ENCODE measurements at regions not wholly inside any gene's neighbourhood (a gene's known extent, or its start where the extent isn't known, plus 50 kb on each side); places are given as distances from the start of the nearest gene placed in this dataset.

- TF ChIP-seq, protein P1, sequence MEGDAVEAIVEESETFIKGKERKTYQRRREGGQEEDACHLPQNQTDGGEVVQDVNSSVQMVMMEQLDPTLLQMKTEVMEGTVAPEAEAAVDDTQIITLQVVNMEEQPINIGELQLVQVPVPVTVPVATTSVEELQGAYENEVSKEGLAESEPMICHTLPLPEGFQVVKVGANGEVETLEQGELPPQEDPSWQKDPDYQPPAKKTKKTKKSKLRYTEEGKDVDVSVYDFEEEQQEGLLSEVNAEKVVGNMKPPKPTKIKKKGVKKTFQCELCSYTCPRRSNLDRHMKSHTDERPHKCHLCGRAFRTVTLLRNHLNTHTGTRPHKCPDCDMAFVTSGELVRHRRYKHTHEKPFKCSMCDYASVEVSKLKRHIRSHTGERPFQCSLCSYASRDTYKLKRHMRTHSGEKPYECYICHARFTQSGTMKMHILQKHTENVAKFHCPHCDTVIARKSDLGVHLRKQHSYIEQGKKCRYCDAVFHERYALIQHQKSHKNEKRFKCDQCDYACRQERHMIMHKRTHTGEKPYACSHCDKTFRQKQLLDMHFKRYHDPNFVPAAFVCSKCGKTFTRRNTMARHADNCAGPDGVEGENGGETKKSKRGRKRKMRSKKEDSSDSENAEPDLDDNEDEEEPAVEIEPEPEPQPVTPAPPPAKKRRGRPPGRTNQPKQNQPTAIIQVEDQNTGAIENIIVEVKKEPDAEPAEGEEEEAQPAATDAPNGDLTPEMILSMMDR (IDR thresholded peaks at IDR 0.05 in 4 of 5, conservative IDR thresholded peaks at IDR 0.05 in 1 of 5) = no peak
- TF ChIP-seq POLR2A (IDR thresholded peaks at IDR 0.05) = no peak
These were observed 1871.6 kb upstream of the AGA start for GRCh38 chr4:179313823-179314222.

Measured in gastrocnemius medialis (tissue), 4 donors.